ENCODE measurements at regions not wholly inside any gene's neighbourhood (a gene's known extent, or its start where the extent isn't known, plus 50 kb on each side); places are given as distances from the start of the nearest gene placed in this dataset.

- TF ChIP-seq CTCF (IDR thresholded peaks at IDR 0.05; ENCODE audit: insufficient read depth, low read depth, low read length) (no peak), EZH2 (IDR thresholded peaks at IDR 0.05; ENCODE audit: insufficient read depth, low read length) (no peak)
Observed at GRCh38 chr22:27124351-27124966, 467.1 kb downstream of the MIAT start.

Measured in astrocyte (in vitro differentiated cells and primary cell).